HG03159 (cell line): ENCODE measurements at regions not wholly inside any gene's neighbourhood (a gene's known extent, or its start where the extent isn't known, plus 50 kb on each side); places are given as distances from the start of the nearest gene placed in this dataset.

Source experiments
- ATAC-seq: cut with Tn5 transposase; IDR thresholded peaks from one replicate; pipeline ENCODE4 v1.9.1; 2021; ENCODE audit warnings: mild to moderate bottlenecking, moderate library complexity; ENCODE audit not compliant: unreplicated experiment

- ATAC-seq: no peak
Observed at GRCh38 chr16:64657316-64658011, 464.4 kb downstream of the CDH11 start.

- ATAC-seq: no peak
Observed at GRCh38 chr16:64656471-64656870, 465.4 kb downstream of the CDH11 start.

- no peak for ATAC-seq
Observed at GRCh38 chr16:64654178-64654577, 467.7 kb downstream of the CDH11 start.

- no peak for ATAC-seq
Observed at GRCh38 chr16:64648282-64648681, 473.6 kb downstream of the CDH11 start.

GRCh38 chr16:64641343-64641742 lies 480.5 kb downstream of the CDH11 start:
- no peak for ATAC-seq

GRCh38 chr16:64638766-64639165 lies 483.1 kb downstream of the CDH11 start:
- no peak for ATAC-seq

GRCh38 chr16:64629622-64630021 lies 492.2 kb downstream of the CDH11 start:
- no peak for ATAC-seq

GRCh38 chr16:64627781-64628180 lies 494.1 kb downstream of the CDH11 start:
- no peak for ATAC-seq

GRCh38 chr16:64627288-64627687 lies 494.6 kb downstream of the CDH11 start:
- ATAC-seq: no peak

- no peak for ATAC-seq
Observed at GRCh38 chr16:64626776-64627175, 495.1 kb downstream of the CDH11 start.

- ATAC-seq: no peak
Observed at GRCh38 chr16:64621616-64622015, 500.2 kb downstream of the CDH11 start.

- ATAC-seq: no peak
Observed at GRCh38 chr16:64617836-64618476, 503.9 kb downstream of the CDH11 start.

GRCh38 chr16:64615630-64616280 lies 506.1 kb downstream of the CDH11 start:
- ATAC-seq: no peak

GRCh38 chr16:64596196-64596595 lies 525.7 kb downstream of the CDH11 start:
- ATAC-seq: no peak

GRCh38 chr16:64590513-64590912 lies 531.4 kb downstream of the CDH11 start:
- ATAC-seq: no peak

- no peak for ATAC-seq
Observed at GRCh38 chr16:64589836-64590235, 532.0 kb downstream of the CDH11 start.

GRCh38 chr16:64586781-64587180 lies 535.1 kb downstream of the CDH11 start:
- ATAC-seq: no peak

GRCh38 chr16:64585367-64585766 lies 536.5 kb downstream of the CDH11 start:
- no peak for ATAC-seq

GRCh38 chr16:64580558-64580957 lies 541.3 kb downstream of the CDH11 start:
- no peak for ATAC-seq

GRCh38 chr16:64579712-64580111 lies 542.2 kb downstream of the CDH11 start:
- no peak for ATAC-seq

GRCh38 chr16:64545768-64546167 lies 576.1 kb downstream of the CDH11 start:
- no peak for ATAC-seq

GRCh38 chr16:64544859-64545258 lies 577.0 kb downstream of the CDH11 start:
- ATAC-seq: no peak
